ENCODE measurements at regions not wholly inside any gene's neighbourhood (a gene's known extent, or its start where the extent isn't known, plus 50 kb on each side); places are given as distances from the start of the nearest gene placed in this dataset.

- ChIA-PET CTCF (interaction anchor here (1.5 kb wide), 1 partner anchor 10 kb away, joined by 4 read pairs; no protein-coding TSS in a partner anchor), RAD21 (ENCODE audit: unreplicated experiment) (interaction anchor here (0.7 kb wide), 1 partner anchor 158 kb away, joined by 4 read pairs; no protein-coding TSS in a partner anchor), SMC1A (ENCODE audit: uncharacterized antibody, unreplicated experiment) (no interaction called here), POLR2A (no interaction called here)
- no peaks in the 10 kb centered on the region for H3K27me3 ChIP-seq (replicated peaks in 1 of 2; ENCODE audit: control insufficient read depth in 2 of 2, insufficient read depth in 2 of 2, low read length in 1 of 2)
- no peaks in the 10 kb centered on the region for H3K79me2 ChIP-seq (ENCODE audit: control insufficient read depth, insufficient read depth, low read length)
- H3K9me3 ChIP-seq (replicated peaks; ENCODE audit: control insufficient read depth, insufficient read depth, low read length), result no peaks in the 10 kb centered on the region
- TF ChIP-seq CHD4 (IDR thresholded peaks at IDR 0.05) (no peak), ATF3 (IDR thresholded peaks at IDR 0.05; ENCODE audit: borderline replicate concordance, extremely low read depth, low read depth, low read length) (no peak), HDAC6 (IDR thresholded peaks at IDR 0.05; ENCODE audit: unreplicated experiment) (no peak), MXI1 (IDR thresholded peaks at IDR 0.05; ENCODE audit: low read depth, low read length) (no peak), E2F4 (IDR thresholded peaks at IDR 0.05; ENCODE audit: low read depth, low read length) (no peak), HDAC2 (IDR thresholded peaks at IDR 0.05) (no peak)
- H3K4me3 ChIP-seq, result no peak overlapping the region
- H3K36me3 ChIP-seq (ENCODE audit: control insufficient read depth in 2 of 2, insufficient read depth in 2 of 2, low read length in 1 of 2), result no peaks in the 10 kb centered on the region
- intact Hi-C loops (cut with micrococcal nuclease; ENCODE audit: unreplicated experiment) (no loop called here), in situ Hi-C loops (cut with MboI) (loop anchor here (10.0 kb wide), 1 partner anchor 437 kb away; no protein-coding TSS in a partner anchor)
- no peaks in the 10 kb centered on the region for H3K4me1 ChIP-seq (ENCODE audit: control insufficient read depth, insufficient read depth, low read length)
- H3K4me2 ChIP-seq (ENCODE audit: control insufficient read depth, insufficient read depth), result no peak overlapping the region
- no peak overlapping the region for H2AFZ ChIP-seq (ENCODE audit: control insufficient read depth, low read depth, low read length)
- DNase-seq (ENCODE audit: low read depth, low spot score), result no peak
- BruUV-seq (replicated peaks), result no TSS peak
- H3K27ac ChIP-seq (ENCODE audit: control insufficient read depth, insufficient read depth), result no peak overlapping the region
- H3K9ac ChIP-seq (ENCODE audit: control insufficient read depth, insufficient read depth, low read length), result no peak overlapping the region
- no peaks in the 10 kb centered on the region for H4K20me1 ChIP-seq (ENCODE audit: control insufficient read depth, insufficient read depth)
- FAIRE-seq, result no peak
- no peak for ATAC-seq
Measured at GRCh38 chr6:82617648-82618047, 254.0 kb downstream of the TPBG start.

GRCh38 chr6:82619573-82619972 is 256.0 kb downstream of the TPBG start:
- Histone ChIP-seq H3K4me1 (ENCODE audit: control insufficient read depth, insufficient read depth, low read length) (no peaks in the 10 kb centered on the region), H3K4me3 (no peak overlapping the region), H3K79me2 (ENCODE audit: control insufficient read depth, insufficient read depth, low read length) (no peaks in the 10 kb centered on the region), H3K9me3 (replicated peaks; ENCODE audit: control insufficient read depth, insufficient read depth, low read length) (no peaks in the 10 kb centered on the region), H3K9ac (ENCODE audit: control insufficient read depth, insufficient read depth, low read length) (no peak overlapping the region), H4K20me1 (ENCODE audit: control insufficient read depth, insufficient read depth) (no peaks in the 10 kb centered on the region), H2AFZ (ENCODE audit: control insufficient read depth, low read depth, low read length) (no peak overlapping the region), H3K4me2 (ENCODE audit: control insufficient read depth, insufficient read depth) (no peak overlapping the region), H3K27ac (ENCODE audit: control insufficient read depth, insufficient read depth) (no peak overlapping the region), H3K27me3 (replicated peaks in 1 of 2; ENCODE audit: control insufficient read depth in 2 of 2, insufficient read depth in 2 of 2, low read length in 1 of 2) (no peaks in the 10 kb centered on the region), H3K36me3 (ENCODE audit: control insufficient read depth in 2 of 2, insufficient read depth in 2 of 2, low read length in 1 of 2) (no peaks in the 10 kb centered on the region)
- in situ Hi-C loops (cut with MboI) (loop anchor here (10.0 kb wide), 1 partner anchor 435 kb away; no protein-coding TSS in a partner anchor), intact Hi-C loops (cut with micrococcal nuclease; ENCODE audit: unreplicated experiment) (no loop called here)
- ChIA-PET RAD21 (ENCODE audit: unreplicated experiment) (no interaction called here), SMC1A (ENCODE audit: uncharacterized antibody, unreplicated experiment) (no interaction called here), CTCF (no interaction called here), POLR2A (no interaction called here)
- BruUV-seq (replicated peaks), result no TSS peak
- DNase-seq (ENCODE audit: low read depth, low spot score), result no peak
- no peak for FAIRE-seq
- no peak for ATAC-seq
- TF ChIP-seq BACH1 (IDR thresholded peaks at IDR 0.05; ENCODE audit: borderline replicate concordance) (no peak), TBL1XR1 (IDR thresholded peaks at IDR 0.05; ENCODE audit: low read depth, low read length) (no peak), USF2 (IDR thresholded peaks at IDR 0.05; ENCODE audit: borderline replicate concordance, low read depth, low read length) (no peak), MYC (IDR thresholded peaks at IDR 0.05; ENCODE audit: insufficient read depth, insufficient read length, insufficient replicate concordance, low read length, severe bottlenecking) (no peak), BCLAF1 (IDR thresholded peaks at IDR 0.05) (no peak), WRNIP1 (IDR thresholded peaks at IDR 0.05; ENCODE audit: borderline replicate concordance, low read depth, low read length) (no peak), GABPA (IDR thresholded peaks at IDR 0.05; ENCODE audit: low read depth) (no peak)
